Adipose tissue (tissue), 3 donors: ENCODE measurements at regions not wholly inside any gene's neighbourhood (a gene's known extent, or its start where the extent isn't known, plus 50 kb on each side); places are given as distances from the start of the nearest gene placed in this dataset.
"Not testable (repeated sequence)": the region's sequence is repeated elsewhere in the genome, so short reads cannot be mapped to it uniquely, and the experiment has no call there.

Source experiments
- H3K27ac ChIP-seq: one replicate; pipeline ENCODE4 v1.5.1; 2013; ENCODE audit warnings: low read depth, low read length
- WGBS, 3 donors: extraction: QIAGEN DNeasy Blood & Tissue Kit; methylation state at CpG; one replicate each; pipeline ENCODE4 v1.1.7; 2013; 5-methylcytosine and 5-hydroxymethylcytosine counted together
- donor health status: healthy with polysubstance abuse.
- donor health status: Bipolar disorder and iron deficiency.
- donor health status: healthy.

GRCh38 chr4:15202481-15202880 lies 200.2 kb downstream of the CPEB2 start:
- H3K27ac ChIP-seq, result no peak overlapping the region
- WGBS, 3 donors, result 30 to 88% (median 76%) methylated on average over 2 of the region's 2 CpGs

DNA sequence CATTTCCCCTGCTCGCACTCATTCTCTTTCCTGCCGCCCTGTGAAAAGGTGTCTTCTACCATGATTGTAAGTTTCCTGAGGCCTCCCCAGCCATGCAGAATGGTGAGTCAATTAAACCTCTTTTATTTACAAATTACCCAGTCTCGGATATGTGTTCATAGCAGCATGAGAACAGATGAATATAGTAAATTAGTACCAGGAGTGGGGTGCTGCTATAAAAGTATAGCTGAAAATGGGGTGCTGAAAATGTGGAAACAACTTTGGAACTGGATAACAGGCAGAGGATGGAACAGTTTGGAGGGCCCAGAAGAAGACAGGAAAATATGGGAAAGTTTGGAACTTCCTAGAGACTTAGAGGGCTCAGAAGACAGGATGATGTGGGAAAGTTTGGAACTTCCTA lies 204.2 kb downstream of the CPEB2 start:
- not testable (repeated sequence) for H3K27ac ChIP-seq
- 58 to 95% (median 84%) methylated on average over 3 of the region's 3 CpGs for WGBS, 3 donors

GRCh38 chr4:15213302-15213970 lies 211.2 kb downstream of the CPEB2 start:
- WGBS, 3 donors, result 78 to 82% (median 78%) methylated on average over 6 of the region's 6 CpGs
- no peak overlapping the region for H3K27ac ChIP-seq

DNA sequence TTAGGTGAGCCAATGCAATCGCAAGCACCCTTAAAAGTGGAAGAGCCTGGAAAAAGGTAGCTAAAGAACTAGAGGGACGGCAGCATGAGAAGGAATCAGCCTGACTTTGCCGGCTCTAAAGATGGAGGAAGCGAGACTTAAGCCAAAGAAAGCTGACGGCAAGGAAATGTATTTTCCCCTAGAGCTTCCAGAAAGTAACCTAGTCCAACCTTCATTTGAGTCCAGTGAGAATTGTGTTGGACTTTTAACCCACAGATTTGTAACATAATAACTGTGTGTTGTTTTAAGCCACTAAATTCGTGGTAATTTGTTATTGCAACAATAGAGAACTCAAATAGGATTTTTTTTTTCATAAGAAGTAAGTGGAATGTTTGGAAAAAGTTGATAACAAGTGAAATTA lies 212.7 kb upstream of the C1QTNF7 start:
- WGBS, 3 donors, result 62 to 75% (median 75%) methylated on average over 6 of the region's 6 CpGs

DNA sequence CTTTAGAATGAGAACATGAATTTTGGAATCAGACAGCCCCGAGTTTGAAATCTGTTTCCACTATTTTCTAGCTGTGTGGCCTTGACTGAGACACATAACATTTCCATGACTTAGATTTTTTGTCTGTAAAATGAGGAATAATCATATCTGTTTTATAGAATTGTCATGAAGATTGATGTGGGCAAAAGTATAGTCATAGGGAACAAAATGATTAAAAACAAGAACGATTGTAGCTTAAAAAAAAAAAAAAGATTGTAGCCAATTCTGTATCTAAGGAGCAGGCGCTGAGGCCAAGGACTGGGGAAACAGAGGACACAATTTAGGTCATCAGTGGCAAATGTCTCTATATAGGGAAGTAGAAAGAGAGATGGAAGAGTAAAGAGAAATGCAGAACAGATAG lies 201.6 kb upstream of the C1QTNF7 start:
- 76 to 89% (median 88%) methylated on average over 3 of the region's 3 CpGs for WGBS, 3 donors
- no peak overlapping the region for H3K27ac ChIP-seq

More for the DNA sequence above, 212.7 kb upstream of the C1QTNF7 start:
- H3K27ac ChIP-seq, result no peak overlapping the region

- WGBS, 3 donors, result 51 to 61% (median 56%) methylated on average over 8 of the region's 8 CpGs
- no peak overlapping the region for H3K27ac ChIP-seq
Observed at GRCh38 chr4:15231265-15232091, 196.4 kb upstream of the C1QTNF7 start.

- no peak overlapping the region for H3K27ac ChIP-seq
- WGBS, 3 donors, result 63 to 71% (median 68%) methylated on average over 10 of the region's 10 CpGs
Observed at GRCh38 chr4:15232366-15233263, 195.2 kb upstream of the C1QTNF7 start.

GRCh38 chr4:15233264-15233597 lies 194.6 kb upstream of the C1QTNF7 start:
- 42 to 52% (median 43%) methylated on average over 4 of the region's 4 CpGs for WGBS, 3 donors
- no peak overlapping the region for H3K27ac ChIP-seq

DNA sequence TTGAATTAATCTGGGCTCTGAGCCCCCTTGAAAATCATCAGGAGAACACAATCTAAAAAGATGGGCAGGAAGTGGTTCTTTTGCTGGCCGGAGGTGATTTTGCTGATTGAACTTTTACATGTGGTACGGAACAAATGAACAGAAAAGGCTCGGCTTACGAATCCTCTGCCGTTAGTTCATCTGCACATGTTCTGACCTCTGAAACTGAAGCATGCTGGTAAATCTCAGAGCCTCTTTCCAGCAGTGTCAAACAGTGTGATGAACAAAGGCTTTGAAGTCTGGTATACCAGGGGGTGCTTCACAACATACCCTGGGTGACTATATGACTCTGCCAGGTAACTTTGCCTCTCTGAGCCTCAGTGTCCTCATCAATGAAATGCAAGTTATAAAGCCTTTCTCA lies 194.2 kb upstream of the C1QTNF7 start:
- H3K27ac ChIP-seq, result no peak overlapping the region
- 50 to 80% (median 53%) methylated on average over 5 of the region's 5 CpGs for WGBS, 3 donors

- 49 to 71% (median 57%) methylated on average over 7 of the region's 7 CpGs for WGBS, 3 donors
- H3K27ac ChIP-seq, result no peak overlapping the region
Observed at GRCh38 chr4:15234116-15234855, 193.5 kb upstream of the C1QTNF7 start.

- H3K27ac ChIP-seq, result no peak overlapping the region
- WGBS, 3 donors, result 46 to 53% (median 48%) methylated on average over 2 of the region's 2 CpGs
Observed at GRCh38 chr4:15234856-15235126, 193.0 kb upstream of the C1QTNF7 start.

GRCh38 chr4:15235135-15235534 lies 192.7 kb upstream of the C1QTNF7 start:
- no peak overlapping the region for H3K27ac ChIP-seq
- 52 to 76% (median 66%) methylated on average over 2 of the region's 2 CpGs for WGBS, 3 donors

GRCh38 chr4:15237648-15238230 lies 190.1 kb upstream of the C1QTNF7 start:
- WGBS, 3 donors, result 62 to 80% (median 76%) methylated on average over 3 of the region's 3 CpGs
- H3K27ac ChIP-seq, result no peak overlapping the region

GRCh38 chr4:15238720-15239119 lies 189.1 kb upstream of the C1QTNF7 start:
- H3K27ac ChIP-seq, result no peak overlapping the region
- WGBS, 3 donors, result 10 to 30% (median 20%) methylated on average over 3 of the region's 3 CpGs

DNA sequence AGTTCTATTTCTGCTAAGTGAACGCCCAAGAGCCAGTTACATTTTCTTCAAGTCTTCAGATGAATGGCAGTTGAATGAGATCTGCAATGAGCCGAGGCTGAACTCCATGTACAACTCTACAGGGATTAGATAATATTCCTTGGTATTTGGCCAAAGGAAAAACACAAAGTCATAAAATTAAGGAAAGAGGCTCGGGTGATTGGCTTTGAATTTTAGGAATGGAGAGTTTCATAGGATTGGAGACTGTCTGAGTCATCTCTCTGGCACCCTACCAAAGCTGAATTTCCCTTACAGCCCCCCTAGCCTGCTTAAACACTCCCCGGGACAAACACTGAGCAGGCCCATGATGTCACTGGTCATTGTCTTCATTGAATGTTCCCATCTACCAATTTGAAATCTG lies 188.0 kb upstream of the C1QTNF7 start:
- no peak overlapping the region for H3K27ac ChIP-seq
- WGBS, 3 donors, result 46 to 64% (median 47%) methylated on average over 4 of the region's 4 CpGs

DNA sequence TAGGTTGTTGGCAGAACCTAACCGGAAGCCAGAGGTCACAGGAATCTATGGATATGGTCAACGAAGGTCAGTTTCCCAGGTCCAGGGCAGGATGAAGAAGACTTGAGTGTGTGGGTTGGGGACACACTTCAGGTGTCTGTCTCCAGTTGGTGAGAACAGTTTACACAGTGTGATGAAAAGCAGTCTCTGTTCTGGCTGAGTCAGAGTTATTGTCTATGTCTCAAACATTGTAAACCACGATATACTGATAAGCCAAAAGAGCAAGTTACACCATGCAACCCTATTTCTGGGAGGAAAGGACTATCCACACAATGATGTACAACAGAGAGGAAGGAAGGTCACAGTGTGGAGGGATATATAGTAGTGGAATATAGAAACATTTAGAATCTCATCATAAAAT lies 187.1 kb upstream of the C1QTNF7 start:
- WGBS, 3 donors, result 63 to 79% (median 72%) methylated on average over 3 of the region's 3 CpGs
- no peak overlapping the region for H3K27ac ChIP-seq

GRCh38 chr4:15242021-15242420 lies 185.8 kb upstream of the C1QTNF7 start:
- H3K27ac ChIP-seq, result no peak overlapping the region
- 76 to 84% (median 78%) methylated on average over 1 of the region's 1 CpG for WGBS, 3 donors

GRCh38 chr4:15244354-15244753 lies 183.5 kb upstream of the C1QTNF7 start:
- WGBS, 3 donors, result 83 to 94% (median 92%) methylated on average over 2 of the region's 2 CpGs
- no peak overlapping the region for H3K27ac ChIP-seq
